ENCODE measurements at regions not wholly inside any gene's neighbourhood (a gene's known extent, or its start where the extent isn't known, plus 50 kb on each side); places are given as distances from the start of the nearest gene placed in this dataset.

DNA sequence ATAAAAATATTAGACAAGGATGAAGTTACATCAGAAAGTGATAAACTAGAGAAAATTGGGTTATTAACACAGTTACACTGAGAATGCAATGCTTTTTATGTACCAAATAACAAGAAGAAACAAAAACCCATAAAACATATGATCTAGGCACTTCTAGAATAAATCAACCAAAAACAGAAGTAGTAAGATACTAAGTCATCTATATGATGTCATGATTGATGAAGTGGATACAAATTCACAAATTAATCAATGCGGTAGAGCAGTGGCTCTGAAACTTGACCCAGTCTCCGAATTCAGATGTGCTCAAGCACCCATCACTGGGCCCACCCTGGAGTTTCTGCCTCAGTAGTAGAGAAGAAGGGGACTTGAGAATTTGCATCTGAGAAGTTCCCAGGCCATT, 112.1 kb upstream of the SSTR4 start:
- no peak for DNase-seq

DNA sequence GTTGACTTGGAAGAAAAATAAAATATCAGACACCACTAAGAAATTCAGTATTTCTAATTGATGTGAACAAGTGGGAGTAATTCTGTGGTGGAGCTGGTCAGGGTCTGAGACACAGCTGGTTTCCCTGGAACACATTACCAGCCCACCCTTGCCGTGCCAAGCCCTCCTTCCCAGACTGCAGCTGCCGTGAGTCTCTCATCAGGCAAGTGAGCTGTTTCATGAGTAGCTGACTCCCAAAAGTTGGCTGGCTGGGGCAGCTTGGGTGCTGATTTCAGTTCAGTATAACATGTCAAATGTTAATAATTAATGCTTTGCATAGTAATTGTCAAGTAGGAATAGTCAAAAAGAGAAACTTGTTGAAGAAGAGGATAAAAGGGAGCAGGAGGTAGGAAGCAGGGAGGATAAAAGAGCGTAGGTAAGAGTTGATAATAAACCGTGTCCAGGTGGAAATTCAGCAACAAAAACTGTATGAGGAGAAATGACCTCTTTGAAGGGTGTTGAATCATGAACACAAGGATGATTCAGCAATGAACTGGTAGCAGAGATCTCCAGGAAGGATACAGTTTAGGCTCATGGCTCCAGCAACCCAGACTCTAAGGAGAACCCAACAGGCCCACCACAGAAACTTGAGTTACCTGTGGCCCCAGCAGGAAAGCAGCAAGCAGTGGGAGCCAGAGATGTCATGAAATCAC, 110.9 kb upstream of the SSTR4 start:
- DNase-seq: no peak

DNA sequence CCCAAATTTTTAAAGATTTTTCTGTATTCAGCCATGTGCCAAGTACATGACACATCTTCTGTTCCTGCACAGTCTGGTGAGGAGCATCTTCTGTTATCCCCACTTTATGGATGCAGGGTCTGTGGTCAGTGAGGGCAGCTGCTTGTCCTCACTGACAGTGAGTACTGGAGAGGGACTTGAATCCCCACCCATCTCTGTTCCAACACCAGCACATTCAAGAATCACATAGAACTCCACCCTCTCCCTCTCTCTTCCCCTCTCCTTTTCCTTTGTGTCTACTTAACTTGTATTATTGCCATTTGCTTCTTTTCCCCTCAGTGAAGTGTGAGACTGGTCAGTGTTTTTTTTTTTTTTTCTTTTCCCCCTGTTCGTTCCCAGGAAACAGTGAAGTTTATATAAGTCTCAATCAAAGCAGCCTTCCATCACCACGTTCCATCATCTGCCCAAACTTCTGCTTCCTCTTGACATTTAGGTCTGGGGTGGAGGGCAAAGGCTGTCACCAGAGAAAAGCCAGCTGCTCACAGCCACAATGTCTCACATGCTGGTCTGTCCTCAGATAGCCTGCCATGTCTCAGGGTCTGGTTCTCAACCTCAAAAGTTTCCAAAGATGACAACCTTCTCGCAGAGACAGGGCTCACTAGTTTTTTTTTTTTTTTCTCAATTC, 110.0 kb upstream of the SSTR4 start:
- DNase-seq: no peak

DNA sequence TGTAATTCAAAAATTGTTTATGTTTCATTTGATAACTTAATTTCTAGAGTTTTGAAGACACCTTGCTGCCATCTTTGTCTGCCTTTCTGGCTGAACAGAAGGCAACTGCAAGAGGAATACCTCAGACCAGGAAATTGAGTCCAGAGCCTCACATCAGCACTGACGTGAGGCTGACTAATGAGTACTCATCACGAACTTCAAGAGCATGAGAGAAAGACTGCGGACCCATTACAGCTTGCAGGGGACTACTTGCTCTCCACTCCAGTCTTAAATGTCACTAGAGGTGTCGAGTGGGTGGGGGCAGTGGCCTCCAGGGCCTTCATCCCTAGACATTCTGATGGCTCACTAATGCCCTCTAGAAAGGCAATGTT, 109.5 kb upstream of the SSTR4 start:
- no peak for DNase-seq

DNA sequence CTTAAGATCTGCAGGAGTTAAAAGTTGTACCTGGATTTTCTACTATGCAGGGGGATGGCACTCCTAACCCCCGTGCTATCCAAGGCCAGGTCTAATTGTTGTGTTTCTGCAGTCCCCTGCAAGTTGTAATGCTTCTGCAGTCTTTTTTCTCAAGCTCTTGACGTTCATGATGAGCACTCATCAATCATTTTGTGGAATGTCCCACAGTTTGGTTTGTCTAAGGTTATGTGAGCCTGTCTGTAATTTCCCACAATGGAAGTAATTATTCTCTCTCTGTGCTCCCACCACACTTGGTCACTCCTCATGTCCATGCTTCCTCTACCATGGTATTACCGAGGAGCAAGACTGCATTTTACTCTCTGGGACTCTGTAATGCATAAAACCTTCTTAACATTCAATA, 107.6 kb upstream of the SSTR4 start:
- no peak for DNase-seq

DNA sequence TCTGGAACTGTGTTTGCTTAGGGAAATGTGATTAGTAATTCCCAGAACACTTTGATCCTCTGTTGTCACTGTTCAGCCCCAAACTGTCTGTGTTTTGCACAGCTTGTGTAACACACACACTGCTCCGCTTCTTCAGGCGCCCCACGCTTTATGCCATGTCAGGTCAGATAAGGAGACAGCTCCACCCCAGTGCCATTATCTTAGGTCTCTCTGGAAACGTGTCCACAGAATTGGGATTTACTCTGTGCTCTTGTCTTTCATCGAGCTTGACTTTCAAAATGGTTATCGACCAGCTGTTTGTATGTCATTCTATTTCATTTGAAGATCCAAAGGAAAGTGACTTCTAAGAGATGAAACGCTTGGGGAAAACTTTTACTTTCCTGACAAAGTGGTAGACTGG, 106.4 kb upstream of the SSTR4 start:
- DNase-seq: no peak

DNA sequence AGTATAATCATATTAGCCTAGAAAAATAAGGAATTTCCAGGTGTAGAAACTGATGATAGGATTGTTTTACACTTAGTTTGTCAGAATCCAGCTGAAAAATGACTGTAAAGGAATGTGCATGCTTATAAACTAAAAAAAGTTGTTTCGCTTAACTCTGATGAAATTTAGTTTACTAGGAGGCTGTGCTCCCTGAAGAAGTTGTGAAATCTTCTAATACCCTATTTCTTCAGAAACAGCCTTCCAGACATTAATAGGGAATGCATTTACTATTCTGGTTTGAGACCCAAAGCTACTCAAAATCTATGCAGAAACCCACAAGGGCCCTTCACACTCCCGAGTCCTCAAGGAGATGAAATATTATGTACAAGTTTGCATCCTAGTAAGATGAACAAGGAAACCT, 105.5 kb upstream of the SSTR4 start:
- DNase-seq: no peak

DNA sequence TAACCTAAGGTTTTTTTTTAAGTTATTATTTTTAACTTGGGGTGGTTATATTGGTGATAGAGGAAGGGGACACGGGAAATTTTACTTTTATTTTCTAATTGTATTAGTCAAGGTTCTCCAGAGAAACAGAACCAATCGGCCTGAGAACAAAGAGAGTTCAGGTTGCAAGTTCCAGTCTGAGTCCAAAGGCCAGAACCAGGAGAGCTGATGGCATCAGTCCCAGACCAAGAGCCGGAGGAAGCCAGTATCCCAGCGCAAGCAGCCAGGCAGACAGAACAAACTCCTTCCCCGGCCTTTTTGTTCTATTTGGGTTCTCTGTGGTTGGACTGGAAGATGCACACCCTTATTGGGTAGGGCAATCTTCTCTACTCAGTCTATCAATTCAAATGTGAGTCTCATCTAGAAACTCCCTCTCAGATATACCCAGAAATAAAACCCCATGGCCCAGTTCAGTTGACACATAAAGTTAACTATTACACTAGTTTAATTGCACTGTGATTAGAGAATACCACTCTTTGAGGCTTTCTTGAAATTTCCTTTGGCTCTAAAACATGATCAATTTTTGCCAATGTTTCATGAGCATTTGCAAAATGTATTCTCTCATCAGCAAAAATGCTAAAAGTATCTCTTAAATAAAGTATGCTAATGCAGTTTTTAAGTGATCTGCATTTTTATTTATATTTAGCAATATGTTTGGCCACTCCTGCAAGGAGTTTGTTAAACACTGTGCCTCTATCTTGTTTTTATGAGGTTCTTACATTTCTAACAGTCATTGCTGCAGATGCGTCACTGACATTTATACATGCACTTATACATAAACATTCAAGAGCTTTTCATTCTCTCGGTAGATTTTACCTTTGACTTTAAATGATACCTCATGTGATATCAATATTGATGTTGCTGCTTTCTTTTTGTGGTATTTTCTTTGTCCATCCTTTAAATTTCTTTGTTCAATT, 103.2 kb upstream of the SSTR4 start:
- no peak for DNase-seq

DNA sequence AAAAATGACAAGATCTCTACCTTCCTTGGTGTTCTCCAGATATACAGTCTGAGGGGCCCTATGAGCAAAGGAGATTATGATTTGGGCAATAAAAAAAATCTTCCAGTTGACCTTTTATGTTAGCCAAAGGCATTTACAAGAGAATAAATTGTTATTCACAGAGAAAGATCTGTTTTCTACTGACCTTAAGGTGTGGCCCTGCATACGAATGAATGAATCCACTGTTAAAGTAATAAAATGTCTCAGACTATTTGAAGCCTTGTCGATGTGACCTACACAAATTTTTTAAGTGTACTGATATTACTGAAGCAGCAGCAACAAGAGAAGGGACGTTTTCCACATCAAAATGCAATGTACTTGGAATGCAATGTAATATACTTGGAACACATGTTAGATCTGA, 95.9 kb upstream of the SSTR4 start:
- no peak for DNase-seq

DNA sequence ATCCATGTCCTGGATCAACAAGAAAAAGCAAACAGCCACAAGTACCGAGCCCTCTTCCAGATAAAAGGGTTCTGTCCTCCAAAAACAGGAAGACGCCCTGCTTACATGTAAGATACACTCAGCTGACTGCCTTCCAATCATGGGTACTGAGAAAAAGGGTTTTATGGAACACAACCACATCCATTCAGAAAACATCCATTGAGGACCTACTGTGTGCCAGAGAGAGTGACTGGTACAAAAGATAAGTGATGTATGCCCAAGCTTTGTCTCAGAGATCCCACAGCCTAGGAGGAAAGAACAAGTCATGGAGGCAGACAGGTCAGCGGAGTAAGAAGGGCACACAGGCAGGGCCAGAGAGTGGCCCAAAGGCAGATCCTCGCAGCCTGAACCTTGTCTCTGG, 94.8 kb upstream of the SSTR4 start:
- DNase-seq: no peak

DNA sequence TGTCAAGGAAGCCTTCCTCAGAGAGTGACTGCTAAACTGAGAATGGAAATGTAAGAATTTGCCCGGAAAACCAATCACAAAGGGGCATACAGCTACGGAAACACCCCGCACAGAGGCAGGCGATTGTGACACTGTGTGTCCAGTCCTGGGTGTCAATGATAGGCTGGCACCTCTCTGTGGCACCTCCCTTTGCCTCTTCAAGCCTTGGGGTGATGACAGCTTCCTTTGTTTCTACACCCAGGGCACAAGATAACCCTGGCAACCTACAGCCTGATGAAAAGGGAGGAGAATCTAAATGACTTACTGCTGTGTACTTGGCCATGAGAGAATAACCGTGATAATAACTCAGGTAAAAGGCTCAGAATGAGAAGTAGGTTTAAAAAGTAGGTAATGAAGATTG, 93.6 kb upstream of the SSTR4 start:
- DNase-seq: no peak

DNA sequence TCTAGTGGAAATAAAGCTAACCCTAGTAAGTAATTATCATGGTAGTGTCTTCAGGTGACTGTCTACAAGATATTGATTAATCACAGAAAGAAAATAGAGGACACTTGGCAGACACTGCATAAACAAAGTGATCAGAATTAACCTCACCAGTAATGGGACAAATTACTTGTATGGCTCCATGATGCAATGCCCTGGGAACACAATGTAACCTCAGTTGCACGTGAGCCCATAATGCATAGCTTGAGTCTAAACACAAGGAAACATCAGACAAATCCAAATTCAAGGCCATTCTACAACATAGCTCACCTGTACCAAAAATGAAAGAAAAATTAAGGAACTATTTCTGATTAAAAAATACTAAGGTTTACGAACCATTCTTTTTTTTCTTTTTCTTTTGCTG, 92.4 kb upstream of the SSTR4 start:
- no peak for DNase-seq

DNA sequence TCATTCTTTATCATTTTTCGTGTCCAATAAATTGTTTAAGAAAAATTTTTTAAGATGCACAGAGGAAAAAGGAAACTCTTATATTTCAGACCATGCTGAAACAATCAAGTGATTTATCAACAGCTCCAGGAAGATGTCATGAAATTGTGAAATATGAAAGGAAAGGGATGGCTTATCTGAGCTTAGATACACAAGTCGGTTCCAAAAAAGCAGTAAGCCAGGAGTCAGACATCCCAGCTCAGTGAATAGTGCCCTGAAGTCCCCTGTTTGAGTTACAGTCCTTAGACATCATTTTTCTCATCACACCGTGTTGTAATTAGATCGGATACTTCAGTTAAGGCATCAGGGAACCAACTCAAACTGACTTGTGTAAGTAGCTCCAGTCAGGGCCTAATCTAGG, 91.0 kb upstream of the SSTR4 start:
- no peak for DNase-seq

DNA sequence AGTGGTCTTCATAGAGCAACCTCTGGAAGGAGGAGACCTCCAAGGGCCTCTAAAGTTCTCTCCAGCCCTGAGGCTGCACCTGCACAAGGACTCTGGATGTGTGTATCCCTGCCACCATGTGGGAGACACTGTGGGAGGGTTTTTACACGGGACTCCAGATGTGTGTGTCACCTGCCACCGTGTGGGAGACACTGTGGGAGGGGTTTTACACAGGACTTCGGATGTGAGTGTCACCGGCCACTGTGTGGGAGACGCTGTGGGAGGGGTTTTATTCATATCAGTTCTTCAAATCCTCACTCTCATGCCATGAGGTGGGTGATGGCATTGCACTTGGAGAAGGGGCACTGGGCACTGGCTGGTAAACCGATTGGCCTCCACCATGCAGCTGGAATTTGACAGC, 90.2 kb upstream of the SSTR4 start:
- no peak for DNase-seq

DNA sequence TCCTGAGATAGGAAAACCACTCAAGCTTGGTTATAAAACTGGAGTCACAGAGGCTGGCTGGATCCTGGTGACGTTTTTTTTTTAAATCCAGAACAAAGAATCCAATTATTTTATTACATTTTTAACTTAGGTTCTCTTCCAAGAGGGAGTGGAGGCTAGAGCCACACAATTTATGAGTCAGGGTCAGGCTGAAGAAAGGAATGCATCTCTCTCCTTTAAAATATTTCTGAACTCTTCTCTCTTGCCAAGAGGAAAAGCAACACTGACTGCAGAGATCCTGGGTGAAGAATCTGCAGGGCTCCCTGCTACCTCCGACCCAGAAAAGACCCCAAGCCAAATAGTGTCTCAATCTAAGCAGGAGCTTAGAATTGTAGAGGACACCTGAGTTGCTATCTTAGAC, 88.5 kb upstream of the SSTR4 start:
- no peak for DNase-seq

DNA sequence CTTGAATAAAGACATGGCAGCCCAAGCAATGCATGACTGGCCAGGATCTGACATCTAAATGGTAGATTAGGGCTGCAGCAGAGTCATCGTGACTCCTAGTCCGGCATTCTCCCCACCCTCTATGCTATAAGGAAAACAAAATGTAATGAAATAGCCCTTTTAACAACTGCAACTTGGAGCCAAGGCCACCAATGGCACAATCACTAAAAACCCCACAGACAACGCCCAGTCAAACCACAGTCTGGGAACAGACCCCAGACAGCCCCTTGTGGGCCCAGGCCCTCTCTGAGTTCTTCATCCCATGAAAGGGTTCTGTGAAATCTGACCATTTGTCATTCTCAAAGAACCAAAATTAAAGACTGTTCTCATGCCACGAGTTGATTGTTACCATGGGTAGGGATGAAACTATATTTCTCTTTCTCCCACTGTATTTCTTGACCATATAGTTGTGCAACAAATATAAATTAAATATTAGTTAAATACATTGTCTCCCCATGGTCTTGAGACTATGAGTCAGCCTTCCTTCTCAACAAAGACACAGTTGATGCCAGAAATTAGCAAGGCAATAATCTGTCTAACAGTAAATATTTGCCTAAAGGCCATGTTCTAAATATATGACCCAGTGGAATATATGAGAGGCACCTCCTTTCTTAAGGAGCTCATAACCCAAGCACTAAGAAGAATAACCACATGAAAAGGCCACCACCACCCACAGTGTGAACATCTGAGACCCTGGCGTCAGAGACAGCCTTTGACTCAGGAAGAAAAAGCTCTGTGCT, 85.6 kb upstream of the SSTR4 start:
- no peak for DNase-seq

DNA sequence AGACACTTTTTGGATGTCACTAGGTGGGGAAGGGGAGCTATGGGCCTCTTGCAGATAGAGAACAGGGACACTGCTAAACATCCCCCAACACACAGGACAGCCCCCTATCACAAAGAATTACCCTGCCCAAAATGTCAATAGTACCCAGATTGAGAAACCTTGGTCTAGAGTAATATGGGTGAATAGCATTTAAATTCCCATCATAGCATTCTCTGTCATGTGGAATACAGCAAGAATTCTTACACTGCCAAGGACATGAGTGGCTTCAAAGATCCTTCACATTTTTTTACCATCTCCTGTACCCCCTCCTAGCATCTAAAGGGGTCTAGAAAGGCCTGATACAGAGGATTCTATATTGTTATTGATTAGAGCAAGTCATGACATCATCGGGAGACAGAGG, 83.1 kb upstream of the SSTR4 start:
- DNase-seq: no peak

DNA sequence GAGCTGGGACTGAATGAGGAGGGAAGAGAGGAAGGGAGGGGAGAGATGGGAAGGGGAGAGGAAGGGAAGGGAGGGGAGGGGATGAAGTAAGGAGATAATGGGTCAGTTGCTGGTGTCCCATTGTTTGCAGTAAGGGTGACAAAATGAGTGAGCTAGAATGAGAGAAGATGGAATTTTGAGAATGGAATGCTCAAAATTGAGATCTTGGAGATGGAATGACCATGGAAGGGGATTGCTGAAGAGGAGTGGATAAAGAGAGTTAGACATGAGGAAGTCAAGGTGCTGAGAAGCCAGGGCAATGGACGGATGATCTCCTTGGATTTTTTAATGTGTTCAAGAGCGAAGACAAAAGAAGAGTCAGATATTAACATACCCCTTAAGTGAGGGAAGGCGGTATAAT, 80.5 kb upstream of the SSTR4 start:
- DNase-seq: no peak

DNA sequence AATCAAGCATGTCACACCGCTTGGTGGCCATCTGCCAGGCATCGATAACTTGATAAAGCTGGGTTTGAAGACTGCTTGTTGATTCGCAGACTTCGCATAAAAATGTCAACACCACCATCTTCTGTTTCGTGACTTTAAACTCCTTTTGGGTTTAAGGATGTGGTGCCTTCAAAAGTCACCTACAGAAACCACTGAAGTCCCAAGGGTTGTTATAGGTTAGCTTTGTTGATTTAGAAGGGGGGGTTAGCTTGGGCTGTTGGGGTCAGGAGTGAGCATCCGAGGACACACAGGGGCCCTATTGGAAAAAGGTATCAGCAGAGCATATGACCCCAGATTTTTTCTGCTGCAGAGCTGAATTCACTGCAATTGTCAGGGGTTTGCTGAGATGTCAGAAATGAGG, 76.7 kb upstream of the SSTR4 start:
- DNase-seq: no peak

DNA sequence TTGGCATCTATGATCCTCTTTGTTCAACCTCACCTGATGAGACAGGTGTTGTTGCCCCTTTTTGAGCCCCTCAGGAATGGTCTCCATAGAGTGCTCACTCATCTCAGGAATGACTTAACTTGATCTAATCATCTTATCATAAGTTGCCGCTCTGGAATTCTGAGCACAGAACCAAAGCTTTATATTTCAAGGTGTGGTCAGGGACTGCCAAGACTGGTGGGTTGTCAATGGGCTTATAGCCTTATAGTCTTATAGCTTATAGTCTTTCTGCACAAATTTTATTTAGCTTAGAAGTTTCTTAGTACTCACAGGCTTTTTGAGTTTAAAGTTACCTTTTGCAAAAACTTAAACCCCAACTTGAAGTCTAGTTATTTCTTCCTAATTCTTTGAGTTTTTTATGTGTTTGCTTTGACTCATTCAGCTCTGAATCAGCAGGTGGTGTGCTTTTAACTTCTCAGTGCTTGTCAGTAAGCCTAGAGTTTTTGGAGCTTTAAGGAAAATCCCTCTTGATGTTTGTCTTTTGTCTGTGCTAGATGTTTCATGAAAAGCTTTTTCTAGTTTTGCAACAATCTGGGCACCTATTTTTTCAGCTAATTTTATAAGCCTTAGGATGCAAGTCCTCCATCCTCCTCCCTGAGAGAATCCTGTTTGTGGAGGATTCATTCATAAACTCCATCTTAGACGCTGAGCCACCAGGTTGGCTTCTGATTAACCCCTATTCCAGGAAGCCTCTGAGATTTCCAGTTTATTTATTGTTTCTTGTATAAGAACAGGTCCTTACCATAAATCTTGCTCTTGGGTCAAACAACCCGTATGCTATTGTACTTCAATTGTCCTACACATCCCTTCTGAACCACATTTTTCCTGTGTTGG, 72.3 kb upstream of the SSTR4 start:
- DNase-seq: no peak

DNA sequence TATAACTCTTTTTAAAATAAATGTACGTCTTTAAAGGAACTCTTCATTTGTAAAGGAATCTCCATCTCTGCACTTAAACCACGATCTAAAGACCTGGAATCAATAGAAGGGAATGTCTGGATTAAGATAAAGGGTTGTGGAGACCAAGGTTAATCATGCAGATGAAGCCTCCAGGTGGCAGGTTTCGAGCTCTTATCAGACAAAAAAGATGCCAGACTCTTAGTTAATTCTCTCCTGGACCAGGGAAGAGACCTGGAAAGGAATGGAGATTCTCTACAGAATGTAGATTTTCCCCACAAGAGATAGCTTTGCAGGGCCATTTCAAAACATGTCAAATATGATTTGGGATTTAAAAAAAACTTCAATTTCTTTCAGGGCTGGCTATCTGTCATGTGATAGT, 71.5 kb upstream of the SSTR4 start:
- no peak for DNase-seq

DNA sequence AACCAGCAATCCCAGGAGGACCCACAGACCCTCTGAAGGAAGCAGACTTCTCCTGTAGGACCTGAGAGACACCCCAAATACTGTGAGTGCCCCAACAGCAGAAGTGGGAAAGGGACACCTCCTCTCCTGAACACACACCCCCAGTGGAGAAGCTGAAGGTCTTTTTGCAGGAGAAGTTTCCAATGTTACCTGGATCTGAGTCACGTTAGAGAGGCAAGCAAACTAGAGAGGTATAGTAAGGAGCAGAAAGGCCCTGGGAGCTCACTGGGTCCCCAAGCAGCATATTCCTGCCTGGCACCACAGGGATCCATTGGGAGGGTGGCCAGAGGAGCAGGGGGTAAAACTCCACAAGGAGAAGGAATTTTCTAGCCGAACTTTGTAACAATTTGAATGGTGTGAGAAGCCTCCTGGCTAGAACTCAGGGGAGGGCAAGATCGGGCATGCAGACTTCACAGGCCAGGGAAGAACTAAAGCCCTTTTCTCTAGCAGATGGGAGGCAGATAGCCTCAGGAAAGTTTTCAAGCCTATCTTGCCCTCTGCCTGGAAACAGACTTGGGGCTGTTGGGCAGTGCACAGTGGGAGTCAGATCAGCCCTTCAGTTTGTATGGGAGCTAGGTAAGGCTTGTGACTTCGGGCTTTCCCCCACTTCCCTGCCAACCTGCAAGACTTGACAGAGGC, 68.2 kb upstream of the SSTR4 start:
- DNase-seq: no peak

Measured in NCI-H1436 treated with DMSO at 0.1 percent for 48 hours (cell line).